ENCODE measurements at regions not wholly inside any gene's neighbourhood (a gene's known extent, or its start where the extent isn't known, plus 50 kb on each side); places are given as distances from the start of the nearest gene placed in this dataset.

- no peak for TF ChIP-seq CTCF (IDR thresholded peaks at IDR 0.05)
- no peak for TF ChIP-seq POLR2A (IDR thresholded peaks at IDR 0.05)
Observed at GRCh38 chr1:188941986-188942385, 1535.7 kb downstream of the BRINP3 start.
